ENCODE measurements at regions not wholly inside any gene's neighbourhood (a gene's known extent, or its start where the extent isn't known, plus 50 kb on each side); places are given as distances from the start of the nearest gene placed in this dataset.

GRCh38 chr3:107208100-107208499, 169.1 kb upstream of the CCDC54 start:
- no peak for TF ChIP-seq POLR2AphosphoS5 (IDR thresholded peaks at IDR 0.05; ENCODE audit: low read depth, low read length)
- TF ChIP-seq POLR2A (IDR thresholded peaks at IDR 0.05; ENCODE audit: low read depth, low read length): no peak
- TF ChIP-seq SPI1 (IDR thresholded peaks at IDR 0.05; ENCODE audit: low read depth, low read length): no peak
- no peak for TF ChIP-seq TAF1 (IDR thresholded peaks at IDR 0.05; ENCODE audit: low read depth, low read length)
- TF ChIP-seq PAX5 (IDR thresholded peaks at IDR 0.05; ENCODE audit: insufficient read depth, low read length, severe bottlenecking): no peak

Measured in GM12891 (cell line).